Central memory CD4-positive, alpha-beta T cell (primary cell): ENCODE measurements at regions not wholly inside any gene's neighbourhood (a gene's known extent, or its start where the extent isn't known, plus 50 kb on each side); places are given as distances from the start of the nearest gene placed in this dataset.
"Not testable (repeated sequence)": the region's sequence is repeated elsewhere in the genome, so short reads cannot be mapped to it uniquely, and the experiment has no call there.

ENCODE experiments used
- DNase-seq: peaks from one replicate; pipeline ENCODE4 v3.0.0; 2022

- no peak for DNase-seq
These were observed 659.9 kb downstream of the UQCRFS1 start for GRCh38 chr19:28553005-28553404.

- no peak for DNase-seq
These were observed 663.2 kb downstream of the UQCRFS1 start for GRCh38 chr19:28549680-28550277.

- no peak for DNase-seq
These were observed 666.7 kb downstream of the UQCRFS1 start for GRCh38 chr19:28546148-28546685.

DNA sequence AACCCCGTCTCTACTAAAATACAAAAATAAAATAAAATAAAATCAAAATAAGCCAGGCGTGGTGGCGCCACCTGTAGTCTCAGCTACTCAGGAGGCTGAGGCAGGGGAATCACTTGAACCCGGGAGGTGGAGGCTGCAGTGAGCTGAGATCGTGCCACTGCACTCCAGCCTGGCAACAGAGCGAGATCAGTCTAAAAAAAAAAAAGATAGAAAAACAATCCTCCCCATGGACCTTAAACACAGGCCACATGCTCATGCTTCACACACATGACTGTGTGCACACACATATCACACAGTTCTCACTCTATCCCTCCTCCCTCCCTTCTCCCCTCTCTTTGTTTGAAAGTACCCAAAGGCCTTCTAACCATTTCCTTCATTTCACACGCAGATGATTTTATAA is 667.6 kb downstream of the UQCRFS1 start:
- not testable (repeated sequence) for DNase-seq

DNA sequence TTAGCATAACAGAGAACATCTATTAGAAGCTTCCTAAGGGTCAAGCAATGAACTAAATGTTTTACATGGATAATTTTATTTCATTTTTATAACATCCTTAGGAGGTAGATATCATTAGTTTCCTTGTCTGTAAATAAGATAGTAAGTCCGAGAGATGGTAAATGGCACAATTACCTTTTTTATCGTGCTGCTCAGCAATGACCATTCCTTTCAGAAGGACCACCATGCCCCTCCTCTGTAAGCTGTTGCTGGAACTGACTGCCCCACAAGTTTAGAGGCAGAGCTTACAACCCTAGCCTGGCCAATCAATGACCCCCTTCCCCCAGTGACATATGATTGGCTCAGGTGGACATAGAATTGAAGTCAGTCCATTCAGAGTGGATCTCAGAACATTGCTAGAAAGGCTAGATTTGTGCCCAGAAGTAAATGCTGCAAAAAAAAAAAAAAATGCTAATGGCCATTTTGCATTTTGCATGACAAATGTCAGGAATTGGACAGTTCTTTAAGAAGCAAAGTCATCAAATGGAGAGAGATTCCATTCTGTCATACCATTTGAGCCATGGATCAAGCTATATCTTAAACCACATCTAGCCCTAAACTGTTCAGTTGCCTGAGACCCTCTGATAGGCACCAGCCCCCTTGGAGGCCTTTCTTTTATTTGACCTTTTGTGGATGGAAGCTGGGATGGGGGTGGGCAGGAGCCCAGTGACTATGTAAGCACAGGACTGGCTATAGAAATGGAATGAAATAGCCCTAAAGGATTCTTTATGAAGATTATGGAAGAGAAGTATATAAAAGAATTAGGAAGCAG is 668.3 kb downstream of the UQCRFS1 start:
- no peak for DNase-seq

DNA sequence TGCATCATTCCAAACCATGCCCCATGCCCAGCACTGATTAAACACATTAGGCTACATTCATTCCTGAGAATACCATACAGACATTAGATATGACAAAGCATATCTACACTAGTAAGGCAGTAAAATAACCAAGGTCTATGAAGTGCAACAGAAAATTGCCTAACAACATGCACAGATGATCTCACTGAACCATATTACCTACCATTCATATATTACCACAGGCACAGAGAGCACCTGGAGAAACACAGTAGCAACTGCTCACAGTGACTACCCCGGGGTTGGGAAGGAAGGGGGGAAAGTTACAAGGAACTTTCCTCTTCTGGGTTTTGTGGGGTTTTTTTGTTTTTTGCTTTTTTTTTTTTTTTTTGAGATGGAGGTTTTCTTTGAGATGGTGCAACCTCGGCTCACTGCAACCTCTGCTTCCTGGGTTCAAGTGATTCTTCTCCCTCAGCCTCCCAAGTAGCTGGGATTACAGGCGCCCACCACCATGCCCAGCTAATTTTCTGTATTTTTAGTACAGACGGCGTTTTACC is 669.6 kb downstream of the UQCRFS1 start:
- no peak for DNase-seq

DNA sequence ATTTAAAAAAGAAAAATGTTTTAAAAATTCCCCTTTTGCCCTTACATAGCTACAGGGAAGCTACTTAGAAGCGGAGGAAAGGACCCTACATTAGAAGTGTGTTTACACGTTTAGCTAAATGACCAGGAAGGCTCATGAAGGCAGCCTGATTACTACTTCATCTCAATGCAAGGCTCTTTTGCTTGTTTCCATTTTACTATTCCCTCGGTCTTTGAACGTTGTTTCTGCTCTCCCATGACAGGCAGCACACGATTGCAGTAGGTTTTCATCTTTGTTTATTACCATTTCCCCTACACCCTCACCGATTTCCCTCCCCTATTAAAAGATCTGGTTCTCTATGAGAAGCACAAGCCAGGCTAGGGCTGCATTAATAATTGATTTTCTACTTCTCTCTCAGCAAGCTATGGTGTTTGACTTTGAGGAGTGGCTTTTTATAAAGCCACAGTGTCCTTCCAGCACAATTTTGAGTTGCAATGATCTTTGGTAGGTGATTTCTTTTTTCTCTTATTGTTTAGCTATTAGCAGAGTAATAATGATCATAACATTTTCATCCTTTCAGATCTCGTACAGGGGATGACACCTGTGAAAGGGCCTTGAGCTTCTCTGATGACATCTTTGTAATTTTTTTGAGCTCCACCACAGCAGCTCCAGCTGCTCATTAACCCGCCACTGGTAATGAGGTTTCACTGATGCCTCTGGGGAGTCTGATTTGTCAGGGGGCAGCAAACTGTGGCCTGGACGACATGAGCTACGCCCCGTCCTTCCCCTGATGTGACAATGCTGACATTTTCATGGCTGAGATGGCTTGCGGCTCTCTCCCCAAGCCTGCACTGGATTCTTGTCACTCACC is 670.3 kb downstream of the UQCRFS1 start:
- no peak for DNase-seq

- no peak for DNase-seq
These were observed 671.2 kb downstream of the UQCRFS1 start for GRCh38 chr19:28541602-28542393.

GRCh38 chr19:28541029-28541428 is 671.9 kb downstream of the UQCRFS1 start:
- no peak for DNase-seq

- not testable (repeated sequence) for DNase-seq
These were observed 672.6 kb downstream of the UQCRFS1 start for GRCh38 chr19:28540385-28540784.

GRCh38 chr19:28539759-28540158 is 673.2 kb downstream of the UQCRFS1 start:
- DNase-seq: no peak

DNA sequence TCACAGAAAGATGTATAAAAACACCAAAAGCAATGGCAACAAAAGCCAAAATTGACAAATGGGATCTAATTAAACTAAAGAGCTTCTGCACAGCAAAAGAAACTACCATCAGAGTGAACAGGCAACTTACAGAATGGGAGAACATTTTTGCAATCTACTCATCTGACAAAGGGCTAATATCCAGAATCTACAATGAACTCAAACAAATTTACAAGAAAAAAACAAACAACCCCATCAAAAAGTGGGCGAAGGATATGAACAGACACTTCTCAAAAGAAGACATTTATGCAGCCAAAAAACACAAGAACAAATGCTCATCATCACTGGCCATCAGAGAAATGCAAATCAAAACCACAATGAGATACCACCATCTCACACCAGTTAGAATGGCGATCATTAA is 674.4 kb downstream of the UQCRFS1 start:
- DNase-seq: not testable (repeated sequence)

DNA sequence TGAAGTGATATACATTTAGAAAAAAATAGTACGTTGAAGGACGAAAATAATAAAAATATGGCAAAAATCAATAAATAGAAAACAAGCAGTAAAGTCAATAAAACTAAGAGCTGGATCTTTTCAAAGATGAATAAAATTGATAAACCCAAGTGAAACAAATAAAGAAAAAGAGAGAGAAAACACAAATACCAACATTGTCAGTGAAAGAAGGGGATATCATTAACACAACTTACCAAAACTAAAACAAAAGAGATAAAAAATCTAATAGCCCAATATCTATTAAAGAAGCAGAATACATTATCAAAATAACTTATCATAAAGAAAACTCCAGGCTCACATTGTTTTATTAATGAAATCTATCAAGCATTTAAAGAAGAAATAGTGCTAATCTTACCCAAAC is 675.1 kb downstream of the UQCRFS1 start:
- DNase-seq: no peak

- DNase-seq: no peak
These were observed 675.9 kb downstream of the UQCRFS1 start for GRCh38 chr19:28537079-28537478.

- DNase-seq: no peak
These were observed 677.6 kb downstream of the UQCRFS1 start for GRCh38 chr19:28535352-28535775.

- DNase-seq: no peak
These were observed 678.1 kb downstream of the UQCRFS1 start for GRCh38 chr19:28534766-28535351.

DNA sequence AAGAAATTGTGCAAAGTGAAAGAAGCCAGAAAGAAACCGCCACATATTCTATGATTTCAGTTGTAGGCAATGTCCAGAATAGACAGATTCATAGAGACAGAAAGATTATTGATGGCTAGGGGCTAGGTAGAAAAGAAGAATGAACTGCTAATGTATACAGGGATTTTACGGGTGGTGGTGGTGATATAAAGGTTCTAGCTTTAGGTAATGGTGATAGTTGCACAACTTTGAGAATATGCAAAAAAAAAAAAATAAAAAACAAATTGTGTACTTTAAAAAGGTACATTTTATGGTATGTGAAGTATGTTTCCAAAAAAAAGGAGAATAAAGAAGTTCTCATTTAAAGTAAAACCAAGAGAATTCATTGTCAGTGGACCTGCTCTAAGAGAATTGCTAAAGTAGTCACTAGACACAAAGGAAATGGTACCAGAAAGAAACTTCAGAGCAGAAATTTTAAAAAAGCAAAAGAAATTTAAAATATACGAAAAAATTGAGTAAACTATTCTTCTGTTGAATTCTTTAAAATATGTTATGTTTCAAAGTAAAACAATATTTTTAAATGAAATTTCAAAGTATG is 680.1 kb downstream of the UQCRFS1 start:
- DNase-seq: no peak

GRCh38 chr19:28531979-28532378 is 681.0 kb downstream of the UQCRFS1 start:
- DNase-seq: no peak

DNA sequence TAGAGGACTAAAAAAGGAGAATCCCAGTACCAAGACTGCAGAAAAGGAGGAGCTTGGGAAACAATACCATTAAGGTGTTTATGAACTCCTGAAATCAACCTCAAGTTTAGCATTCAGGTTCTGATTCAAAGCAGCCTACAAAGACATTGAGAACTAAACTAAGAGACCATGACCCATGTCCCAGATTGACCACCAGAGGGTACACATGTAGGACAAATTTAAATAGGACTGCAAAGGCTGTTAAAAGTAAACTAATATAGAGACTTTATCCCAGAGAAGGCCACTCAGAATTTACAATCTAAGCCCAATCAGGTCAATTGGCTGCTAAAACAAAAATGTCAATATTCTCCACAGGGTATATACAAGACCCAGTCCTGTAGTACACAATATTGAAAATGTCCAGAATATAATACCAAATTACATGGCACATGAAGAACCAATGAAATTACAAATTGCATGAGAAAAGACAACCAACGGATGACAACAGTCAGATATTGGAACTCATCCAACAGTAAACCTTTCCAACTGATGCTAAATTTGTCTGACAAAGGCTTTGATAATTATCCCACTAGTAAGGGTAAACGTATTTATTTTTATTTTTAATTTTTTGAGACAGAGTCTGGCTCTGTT is 682.4 kb downstream of the UQCRFS1 start:
- DNase-seq: no peak

- DNase-seq: no peak
These were observed 686.9 kb downstream of the UQCRFS1 start for GRCh38 chr19:28526038-28526437.

DNA sequence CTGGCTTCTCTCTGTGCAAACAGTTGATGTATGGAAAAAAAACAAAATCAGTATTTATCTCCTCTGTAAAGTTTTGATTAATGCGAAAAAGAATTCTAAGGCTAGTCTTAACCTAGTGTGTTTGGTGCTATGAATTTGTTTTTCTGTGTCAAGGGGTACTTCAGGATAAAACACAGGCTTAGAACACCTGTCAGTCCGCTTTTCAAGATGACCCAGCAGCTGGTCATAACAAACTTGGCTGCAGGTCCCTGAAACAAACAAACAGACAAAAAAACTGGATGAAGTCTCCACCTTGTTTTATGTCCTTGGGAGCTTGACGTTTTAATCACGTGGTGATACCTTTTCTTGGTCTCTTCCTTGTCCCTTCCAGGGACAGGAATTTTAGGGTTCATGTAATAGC is 689.3 kb downstream of the UQCRFS1 start:
- no peak for DNase-seq
